Liver (tissue), 3 donors: ENCODE measurements at regions not wholly inside any gene's neighbourhood (a gene's known extent, or its start where the extent isn't known, plus 50 kb on each side); places are given as distances from the start of the nearest gene placed in this dataset.
"Not testable (repeated sequence)": the region's sequence is repeated elsewhere in the genome, so short reads cannot be mapped to it uniquely, and the experiment has no call there.

Experiments used
- CTCF ChIP-seq: fragments of 150-350 bp; IDR thresholded peaks from 2 replicates; pipeline ENCODE4 v1.5.1; 2017; ENCODE audit warnings: improper control_type of control experiment, low read depth, low read length; ENCODE audit not compliant: missing input control
- EGR1 ChIP-seq, 2 donors: IDR thresholded peaks; 2 replicates each; pipeline ENCODE4 v1.6.1; 2016 to 2018; ENCODE audit warnings: antibody characterized with exemption in 2 of 2, low read depth in 2 of 2
- FOXA1 ChIP-seq: IDR thresholded peaks from 2 replicates; pipeline ENCODE4 v1.6.1; 2016; ENCODE audit warnings: antibody characterized with exemption
- GABPA ChIP-seq, 2 donors: IDR thresholded peaks in 1 of 2; conservative IDR thresholded peaks in 1 of 2; 2 replicates each; pipeline ENCODE4 v1.6.1; 2016; ENCODE audit warnings: antibody characterized with exemption in 2 of 2, mild to moderate bottlenecking in 1 of 2, moderate library complexity in 1 of 2
- HNF4G ChIP-seq: IDR thresholded peaks from 2 replicates; pipeline ENCODE4 v1.6.1; 2016; ENCODE audit warnings: antibody characterized with exemption
- JUND ChIP-seq, 2 donors: IDR thresholded peaks; 2 replicates each; pipeline ENCODE4 v1.6.1; 2016; ENCODE audit warnings: antibody characterized with exemption in 2 of 2
- MAX ChIP-seq: IDR thresholded peaks from 2 replicates; pipeline ENCODE4 v1.6.1; 2016; ENCODE audit warnings: antibody characterized with exemption
- RAD21 ChIP-seq, 2 donors: IDR thresholded peaks; 2 replicates each; pipeline ENCODE4 v1.6.1; 2016; ENCODE audit warnings: antibody characterized with exemption in 2 of 2, mild to moderate bottlenecking in 2 of 2
- REST ChIP-seq: IDR thresholded peaks from 2 replicates; pipeline ENCODE4 v1.6.1; 2016; ENCODE audit warnings: antibody characterized with exemption, mild to moderate bottlenecking
- SP1 ChIP-seq: IDR thresholded peaks from 2 replicates; pipeline ENCODE4 v1.6.1; 2018; ENCODE audit warnings: antibody characterized with exemption, mild to moderate bottlenecking
- TAF1 ChIP-seq: conservative IDR thresholded peaks from 2 replicates; pipeline ENCODE4 v1.6.1; 2016; ENCODE audit warnings: antibody characterized with exemption, mild to moderate bottlenecking
- YY1 ChIP-seq: IDR thresholded peaks from 2 replicates; pipeline ENCODE4 v1.6.1; 2016; ENCODE audit warnings: antibody characterized with exemption, mild to moderate bottlenecking
- ZBTB33 ChIP-seq: IDR thresholded peaks from 2 replicates; pipeline ENCODE4 v1.6.1; 2016; ENCODE audit warnings: antibody characterized with exemption
- donor health status: healthy.
- donor health status: healthy.

- not testable (repeated sequence) for TF ChIP-seq CTCF; SP1; JUND (IDR thresholded peaks at IDR 0.05); MAX; FOXA1; EGR1 (IDR thresholded peaks at IDR 0.05; ENCODE audit: low read depth in 2 of 2); TAF1; RAD21 (IDR thresholded peaks at IDR 0.05); REST; YY1; ZBTB33; HNF4G; GABPA (IDR thresholded peaks at IDR 0.05 in 1 of 2, conservative IDR thresholded peaks at IDR 0.05 in 1 of 2)
Measured at GRCh38 chr5:172507485-172507884, 53.2 kb upstream of the SH3PXD2B start.
